ENCODE measurements at regions not wholly inside any gene's neighbourhood (a gene's known extent, or its start where the extent isn't known, plus 50 kb on each side); places are given as distances from the start of the nearest gene placed in this dataset.

DNA sequence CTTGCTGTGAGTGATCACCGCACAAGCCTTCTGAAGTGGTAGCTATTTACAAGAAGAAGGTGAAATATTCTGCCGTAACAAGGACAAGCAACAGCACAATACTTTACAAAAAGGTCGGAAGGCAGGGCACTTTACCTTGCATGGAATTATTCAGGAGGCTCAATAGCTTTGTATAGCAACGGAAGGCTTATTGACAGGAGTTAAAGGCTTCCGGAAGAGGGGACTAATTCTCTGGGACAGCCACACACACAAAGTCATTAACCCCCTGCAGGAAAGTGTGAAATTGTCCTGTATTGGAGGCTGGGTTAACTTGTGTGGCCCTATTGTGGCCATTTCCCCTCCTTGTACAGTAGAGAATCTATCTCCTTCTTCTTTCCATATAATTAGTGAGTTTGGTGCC lies 199.3 kb upstream of the SEMA6A start:
- TF ChIP-seq, protein P1, sequence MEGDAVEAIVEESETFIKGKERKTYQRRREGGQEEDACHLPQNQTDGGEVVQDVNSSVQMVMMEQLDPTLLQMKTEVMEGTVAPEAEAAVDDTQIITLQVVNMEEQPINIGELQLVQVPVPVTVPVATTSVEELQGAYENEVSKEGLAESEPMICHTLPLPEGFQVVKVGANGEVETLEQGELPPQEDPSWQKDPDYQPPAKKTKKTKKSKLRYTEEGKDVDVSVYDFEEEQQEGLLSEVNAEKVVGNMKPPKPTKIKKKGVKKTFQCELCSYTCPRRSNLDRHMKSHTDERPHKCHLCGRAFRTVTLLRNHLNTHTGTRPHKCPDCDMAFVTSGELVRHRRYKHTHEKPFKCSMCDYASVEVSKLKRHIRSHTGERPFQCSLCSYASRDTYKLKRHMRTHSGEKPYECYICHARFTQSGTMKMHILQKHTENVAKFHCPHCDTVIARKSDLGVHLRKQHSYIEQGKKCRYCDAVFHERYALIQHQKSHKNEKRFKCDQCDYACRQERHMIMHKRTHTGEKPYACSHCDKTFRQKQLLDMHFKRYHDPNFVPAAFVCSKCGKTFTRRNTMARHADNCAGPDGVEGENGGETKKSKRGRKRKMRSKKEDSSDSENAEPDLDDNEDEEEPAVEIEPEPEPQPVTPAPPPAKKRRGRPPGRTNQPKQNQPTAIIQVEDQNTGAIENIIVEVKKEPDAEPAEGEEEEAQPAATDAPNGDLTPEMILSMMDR (IDR thresholded peaks at IDR 0.05): no peak
- no peak for TF ChIP-seq POLR2A (IDR thresholded peaks at IDR 0.05)
